T-cell (primary cell): ENCODE measurements at regions not wholly inside any gene's neighbourhood (a gene's known extent, or its start where the extent isn't known, plus 50 kb on each side); places are given as distances from the start of the nearest gene placed in this dataset.

Source experiments
- ATAC-seq, 4 experiments: fragments of 200-7000 bp in 3 of 4; fragments of 150-1000 bp in 1 of 4; cut with Tn5 transposase; replicated peaks in 1 of 4; 1 replicate in 3 of 4; 2 replicates in 1 of 4; pipeline ENCODE4 v1.10.0; 2021; ENCODE audit warnings: moderate library complexity in 3 of 4, mild to moderate bottlenecking in 2 of 4, moderate number of reproducible peaks in 1 of 4
- CTCF ChIA-PET, 2 donors: fragments of 300-600 bp; sonication (Branson Sonifier 250); formaldehyde crosslinking; loops; one replicate each; lab custom pipeline; 2022; ENCODE audit warnings: antibody characterized with exemption in 2 of 2; lab: Charles Lee
- POLR2A ChIA-PET, 2 donors: fragments of 300-600 bp; sonication (Branson Sonifier 250); formaldehyde crosslinking; loops; one replicate each; lab custom pipeline; 2022; ENCODE audit warnings: antibody characterized with exemption in 2 of 2; lab: Charles Lee
- DNase-seq, 35 experiments: peaks; one replicate each; pipeline versions ENCODE4 v3.0.0 to v3.0.0-alpha.2; 2013 to 2023
- H3K27ac ChIP-seq: one replicate; pipeline ENCODE4 v1.5.1; 2013; ENCODE audit warnings: low read length
- H3K27me3 ChIP-seq, 2 experiments: replicated peaks in 1 of 2; 1 replicate in 1 of 2; 2 replicates in 1 of 2; pipeline versions ENCODE4 v1.6.1 to v1.7.0; 2013; ENCODE audit warnings: low read length in 1 of 2, mixed read lengths in 1 of 2; ENCODE audit not compliant: control insufficient read depth in 2 of 2, insufficient read depth in 2 of 2; ENCODE audit errors: extremely low read depth in 1 of 2
- H3K36me3 ChIP-seq, 2 donors: 1 replicate in 1 of 2; 2 replicates in 1 of 2; pipeline versions ENCODE4 v1.6.1 to v1.7.0; 2013; ENCODE audit warnings: low read length in 1 of 2; ENCODE audit not compliant: control insufficient read depth in 2 of 2, insufficient read depth in 1 of 2; ENCODE audit errors: extremely low read depth in 1 of 2
- H3K4me1 ChIP-seq, 2 experiments: 1 replicate in 1 of 2; 2 replicates in 1 of 2; pipeline versions ENCODE4 v1.6.1 to v1.7.0; 2013; ENCODE audit warnings: low read length in 2 of 2, mixed read lengths in 1 of 2; ENCODE audit not compliant: insufficient read depth in 2 of 2, control insufficient read depth in 1 of 2; ENCODE audit errors: extremely low read depth in 1 of 2
- H3K4me3 ChIP-seq, 2 donors: 1 replicate in 1 of 2; 2 replicates in 1 of 2; pipeline versions ENCODE4 v1.5.1 to v1.7.0; 2013; ENCODE audit warnings: mild to moderate bottlenecking in 2 of 2, low read length in 1 of 2, moderate library complexity in 1 of 2; ENCODE audit not compliant: control insufficient read depth in 1 of 2; ENCODE audit errors: extremely low read depth in 1 of 2
- H3K9me3 ChIP-seq: 2 replicates; pipeline ENCODE4 v1.7.0; 2013
- H3K27ac Mint-ChIP-seq, 2 donors: one replicate each; pipeline ENCODE4 v1.8.0; 2020 to 2021; ENCODE audit warnings: mild to moderate bottlenecking in 2 of 2, mixed read lengths in 2 of 2
- H3K27me3 Mint-ChIP-seq, 2 donors: one replicate each; pipeline ENCODE4 v1.8.0; 2021 to 2022; ENCODE audit warnings: mixed read lengths in 2 of 2
- H3K36me3 Mint-ChIP-seq: one replicate; pipeline ENCODE4 v1.8.0; 2021; ENCODE audit warnings: mixed read lengths
- H3K4me1 Mint-ChIP-seq, 3 donors: one replicate each; pipeline ENCODE4 v1.8.0; 2020 to 2022; ENCODE audit warnings: mixed read lengths in 3 of 3, mild to moderate bottlenecking in 1 of 3
- H3K4me3 Mint-ChIP-seq, 3 donors: one replicate each; pipeline ENCODE4 v1.8.0; 2020 to 2022; ENCODE audit warnings: mild to moderate bottlenecking in 3 of 3, mixed read lengths in 3 of 3, moderate library complexity in 3 of 3
- H3K9me3 Mint-ChIP-seq, 3 donors: one replicate each; pipeline ENCODE4 v1.8.0; 2020 to 2022; ENCODE audit warnings: mixed read lengths in 3 of 3
- WGBS: methylation state at CpG from one replicate; pipeline ENCODE4 v1.1.5; 2013; ENCODE audit warnings: missing lambda C conversion rate; ENCODE audit not compliant: insufficient coverage; 5-methylcytosine and 5-hydroxymethylcytosine counted together

- H3K4me3 ChIP-seq, result no peak overlapping the region
- DNase-seq (no peak), ATAC-seq (no peak)
- Mint-ChIP-seq H3K4me3 (no peak overlapping the region), H3K27ac (no peak overlapping the region), H3K36me3 (no peaks in the 10 kb centered on the region), H3K27me3 (no peaks in the 10 kb centered on the region), H3K9me3 (peaks cover 0 to 6% (median 3%) of the 10 kb centered on the region in 3 donors), H3K4me1 (no peaks in the 10 kb centered on the region)
- POLR2A ChIA-PET, result no interaction called here
- no peaks in the 10 kb centered on the region for H3K4me1 ChIP-seq
- 76% methylated on average over 3 of the region's 5 CpGs for WGBS
- no peak overlapping the region for H3K27ac ChIP-seq
- CTCF ChIA-PET, result no interaction called here
- no peaks in the 10 kb centered on the region for H3K36me3 ChIP-seq
- no peaks in the 10 kb centered on the region for H3K9me3 ChIP-seq
- H3K27me3 ChIP-seq, result no peaks in the 10 kb centered on the region
Observed at GRCh38 chr5:51475628-51476027, 92.4 kb downstream of the ISL1 start.

- H3K36me3 ChIP-seq, result no peaks in the 10 kb centered on the region
- H3K9me3 ChIP-seq, result no peaks in the 10 kb centered on the region
- no peaks in the 10 kb centered on the region for H3K27me3 Mint-ChIP-seq
- DNase-seq (no peak), ATAC-seq (no peak)
- CTCF ChIA-PET, result no interaction called here
- H3K27me3 ChIP-seq, result no peaks in the 10 kb centered on the region
- no peak overlapping the region for H3K27ac ChIP-seq
- no peaks in the 10 kb centered on the region for H3K36me3 Mint-ChIP-seq
- H3K4me3 Mint-ChIP-seq, result no peak overlapping the region
- POLR2A ChIA-PET, result no interaction called here
- H3K4me1 ChIP-seq, result no peaks in the 10 kb centered on the region
- H3K4me3 ChIP-seq, result no peak overlapping the region
- H3K4me1 Mint-ChIP-seq, result no peaks in the 10 kb centered on the region
- peaks cover 0 to 6% (median 3%) of the 10 kb centered on the region in 3 donors for H3K9me3 Mint-ChIP-seq
- no peak overlapping the region for H3K27ac Mint-ChIP-seq
Observed at GRCh38 chr5:51476431-51476830, 93.2 kb downstream of the ISL1 start.

DNA sequence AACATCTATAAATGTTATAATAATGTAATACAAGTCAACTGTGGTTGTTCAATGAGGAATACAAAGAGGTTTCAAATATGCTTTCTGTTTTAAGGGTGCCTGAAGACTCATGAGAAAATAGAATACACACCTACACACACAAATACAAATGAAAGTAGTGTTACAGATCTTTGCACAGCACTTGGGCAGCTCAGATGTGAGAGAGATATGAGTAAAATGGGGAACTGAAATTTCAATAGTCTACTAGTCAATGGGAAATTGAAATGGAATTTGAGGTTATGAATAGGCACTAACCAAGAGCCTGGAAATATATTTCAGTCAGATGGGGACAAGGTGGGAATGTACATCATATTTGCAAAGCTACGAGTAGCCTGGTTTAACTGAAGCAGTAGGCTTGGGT is 96.6 kb downstream of the ISL1 start:
- ChIA-PET POLR2A (no interaction called here), CTCF (no interaction called here)
- ATAC-seq (no peak), DNase-seq (no peak)
- no peaks in the 10 kb centered on the region for H3K27me3 ChIP-seq
- no peaks in the 10 kb centered on the region for H3K4me1 ChIP-seq
- H3K9me3 ChIP-seq, result no peaks in the 10 kb centered on the region
- no peak overlapping the region for H3K27ac Mint-ChIP-seq
- H3K4me1 Mint-ChIP-seq, result no peaks in the 10 kb centered on the region
- WGBS, result 100% methylated on average over 1 of the region's 1 CpG
- no peaks in the 10 kb centered on the region for H3K27me3 Mint-ChIP-seq
- no peak overlapping the region for H3K4me3 Mint-ChIP-seq
- H3K36me3 ChIP-seq, result no peaks in the 10 kb centered on the region
- H3K9me3 Mint-ChIP-seq, result peaks cover 9 to 15% (median 14%) of the 10 kb centered on the region in 3 donors
- H3K27ac ChIP-seq, result no peak overlapping the region
- no peak overlapping the region for H3K4me3 ChIP-seq
- no peaks in the 10 kb centered on the region for H3K36me3 Mint-ChIP-seq

DNA sequence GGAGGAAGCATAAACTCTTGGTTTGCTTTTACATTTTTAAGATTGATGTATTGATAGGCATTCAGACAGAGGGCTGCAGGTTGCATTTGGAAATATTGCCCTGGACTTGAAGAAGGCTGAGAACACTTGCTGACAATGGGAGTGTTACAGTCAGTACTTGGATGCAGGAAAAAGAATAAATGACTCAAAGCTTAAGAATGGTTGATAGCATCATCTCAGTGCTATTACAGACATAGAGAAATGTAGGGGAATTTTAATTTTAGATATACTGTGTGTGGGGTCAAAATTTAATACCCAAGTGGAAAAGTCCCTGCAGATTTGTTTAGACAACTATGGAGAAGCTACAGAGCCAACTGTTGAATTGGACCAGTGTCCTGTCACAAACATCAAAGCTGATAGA is 101.1 kb downstream of the ISL1 start:
- H3K4me1 Mint-ChIP-seq, result no peaks in the 10 kb centered on the region
- H3K9me3 ChIP-seq, result no peaks in the 10 kb centered on the region
- H3K36me3 ChIP-seq, result no peaks in the 10 kb centered on the region
- H3K27ac Mint-ChIP-seq, result no peak overlapping the region
- no peaks in the 10 kb centered on the region for H3K27me3 Mint-ChIP-seq
- DNase-seq, result no peak
- H3K36me3 Mint-ChIP-seq, result no peaks in the 10 kb centered on the region
- no peaks in the 10 kb centered on the region for H3K4me1 ChIP-seq
- H3K9me3 Mint-ChIP-seq, result peaks cover 9 to 14% (median 14%) of the 10 kb centered on the region in 3 donors
- no peak overlapping the region for H3K27ac ChIP-seq
- H3K27me3 ChIP-seq, result no peaks in the 10 kb centered on the region
- ChIA-PET POLR2A (no interaction called here), CTCF (no interaction called here)
- no peak overlapping the region for H3K4me3 ChIP-seq
- ATAC-seq, result no peak
- H3K4me3 Mint-ChIP-seq, result no peak overlapping the region

- Mint-ChIP-seq H3K27me3 (no peaks in the 10 kb centered on the region), H3K27ac (no peak overlapping the region), H3K4me3 (no peak overlapping the region), H3K9me3 (peaks cover 14 to 18% (median 14%) of the 10 kb centered on the region in 3 donors), H3K36me3 (no peaks in the 10 kb centered on the region), H3K4me1 (no peaks in the 10 kb centered on the region)
- H3K4me3 ChIP-seq, result no peak overlapping the region
- ATAC-seq, result no peak
- no peaks in the 10 kb centered on the region for H3K36me3 ChIP-seq
- WGBS, result 80% methylated on average over 1 of the region's 1 CpG
- no peaks in the 10 kb centered on the region for H3K9me3 ChIP-seq
- no peaks in the 10 kb centered on the region for H3K27me3 ChIP-seq
- no peak for DNase-seq
- H3K4me1 ChIP-seq, result no peaks in the 10 kb centered on the region
- ChIA-PET CTCF (no interaction called here), POLR2A (no interaction called here)
- H3K27ac ChIP-seq, result no peak overlapping the region
Observed at GRCh38 chr5:51486158-51486557, 102.9 kb downstream of the ISL1 start.

GRCh38 chr5:51487952-51488351 is 104.7 kb downstream of the ISL1 start:
- Histone ChIP-seq H3K36me3 (no peaks in the 10 kb centered on the region), H3K27me3 (no peaks in the 10 kb centered on the region), H3K27ac (no peak overlapping the region), H3K4me3 (no peak overlapping the region), H3K9me3 (no peaks in the 10 kb centered on the region), H3K4me1 (no peaks in the 10 kb centered on the region)
- Mint-ChIP-seq H3K4me3 (no peak overlapping the region), H3K27me3 (no peaks in the 10 kb centered on the region), H3K27ac (no peak overlapping the region), H3K36me3 (no peaks in the 10 kb centered on the region), H3K9me3 (peaks cover 15 to 21% (median 19%) of the 10 kb centered on the region in 3 donors), H3K4me1 (no peaks in the 10 kb centered on the region)
- CTCF ChIA-PET, result no interaction called here
- POLR2A ChIA-PET, result no interaction called here
- ATAC-seq (no peak), DNase-seq (no peak)
- 28% methylated on average over 3 of the region's 5 CpGs for WGBS
